ENCODE measurements at regions not wholly inside any gene's neighbourhood (a gene's known extent, or its start where the extent isn't known, plus 50 kb on each side); places are given as distances from the start of the nearest gene placed in this dataset.

GRCh38 chr20:52540509-52540908 lies 348.9 kb upstream of the ZFP64 start:
- DNase-seq = no peak

- no peak for DNase-seq
Observed at GRCh38 chr20:52539891-52540290, 348.3 kb upstream of the ZFP64 start.

- no peak for DNase-seq
Observed at GRCh38 chr20:52536841-52537400, 345.3 kb upstream of the ZFP64 start.

GRCh38 chr20:52536040-52536439 lies 344.5 kb upstream of the ZFP64 start:
- DNase-seq = no peak

GRCh38 chr20:52534616-52535015 lies 343.0 kb upstream of the ZFP64 start:
- DNase-seq = no peak

- no peak for DNase-seq
Observed at GRCh38 chr20:52533401-52533800, 341.8 kb upstream of the ZFP64 start.

GRCh38 chr20:52532674-52533073 lies 341.1 kb upstream of the ZFP64 start:
- DNase-seq = no peak

- no peak for DNase-seq
Observed at GRCh38 chr20:52530571-52530970, 339.0 kb upstream of the ZFP64 start.

- no peak for DNase-seq
Observed at GRCh38 chr20:52529826-52530225, 338.2 kb upstream of the ZFP64 start.

- DNase-seq = no peak
Observed at GRCh38 chr20:52524861-52525260, 333.3 kb upstream of the ZFP64 start.

- no peak for DNase-seq
Observed at GRCh38 chr20:52518735-52519134, 327.2 kb upstream of the ZFP64 start.

- no peak for DNase-seq
Observed at GRCh38 chr20:52515877-52516276, 324.3 kb upstream of the ZFP64 start.

- no peak for DNase-seq
Observed at GRCh38 chr20:52500157-52500556, 308.6 kb upstream of the ZFP64 start.

GRCh38 chr20:52497731-52498130 lies 306.2 kb upstream of the ZFP64 start:
- DNase-seq = no peak

- DNase-seq = no peak
Observed at GRCh38 chr20:52496191-52496590, 304.6 kb upstream of the ZFP64 start.

- DNase-seq = no peak
Observed at GRCh38 chr20:52494244-52494643, 302.7 kb upstream of the ZFP64 start.

GRCh38 chr20:52493171-52493721 lies 301.7 kb upstream of the ZFP64 start:
- no peak for DNase-seq

- DNase-seq = no peak
Observed at GRCh38 chr20:52490711-52491430, 299.3 kb upstream of the ZFP64 start.

GRCh38 chr20:52484438-52484837 lies 292.9 kb upstream of the ZFP64 start:
- no peak for DNase-seq

- DNase-seq = no peak
Observed at GRCh38 chr20:52483382-52483781, 291.8 kb upstream of the ZFP64 start.

- no peak for DNase-seq
Observed at GRCh38 chr20:52482044-52482443, 290.5 kb upstream of the ZFP64 start.

- no peak for DNase-seq
Observed at GRCh38 chr20:52481443-52481842, 289.9 kb upstream of the ZFP64 start.

GRCh38 chr20:52476074-52476750 lies 284.6 kb upstream of the ZFP64 start:
- DNase-seq = no peak

- DNase-seq = no peak
Observed at GRCh38 chr20:52473186-52473585, 281.6 kb upstream of the ZFP64 start.
